Frontal cortex (tissue), 3 donors: ENCODE measurements at regions not wholly inside any gene's neighbourhood (a gene's known extent, or its start where the extent isn't known, plus 50 kb on each side); places are given as distances from the start of the nearest gene placed in this dataset.

Experiments
- DNase-seq, 2 donors: peaks; one replicate each; pipeline ENCODE4 v3.0.0; 2012; ENCODE audit warnings: low spot score in 2 of 2
- FAIRE-seq: peaks from 2 replicates; lab custom pipeline; 2012; peaks lifted over from hg19 to GRCh38; lab: Jason Lieb, UNC
- donor health status: control.
- donor health status: control.
- donor health status: control.

DNA sequence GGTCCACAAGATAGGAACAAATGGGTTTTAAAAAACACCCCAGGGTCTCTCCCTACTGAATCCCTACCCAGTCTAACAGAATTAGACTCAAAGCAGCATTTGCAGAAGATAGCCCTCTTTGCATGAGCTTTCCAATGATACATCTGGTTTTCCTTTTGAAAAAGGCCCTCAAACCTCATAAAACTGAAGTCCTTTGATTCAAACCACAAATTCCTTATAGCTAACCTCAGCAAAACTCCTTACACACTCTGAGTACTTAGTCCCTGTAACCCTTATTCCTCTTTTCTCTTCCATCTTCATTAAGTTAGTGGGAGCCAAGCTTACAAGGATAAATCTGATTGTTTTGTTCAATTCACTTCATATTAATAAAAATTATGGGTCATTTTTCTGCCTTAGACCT is 90.5 kb upstream of the TNC start:
- FAIRE-seq, result no peak
- no peak for DNase-seq

DNA sequence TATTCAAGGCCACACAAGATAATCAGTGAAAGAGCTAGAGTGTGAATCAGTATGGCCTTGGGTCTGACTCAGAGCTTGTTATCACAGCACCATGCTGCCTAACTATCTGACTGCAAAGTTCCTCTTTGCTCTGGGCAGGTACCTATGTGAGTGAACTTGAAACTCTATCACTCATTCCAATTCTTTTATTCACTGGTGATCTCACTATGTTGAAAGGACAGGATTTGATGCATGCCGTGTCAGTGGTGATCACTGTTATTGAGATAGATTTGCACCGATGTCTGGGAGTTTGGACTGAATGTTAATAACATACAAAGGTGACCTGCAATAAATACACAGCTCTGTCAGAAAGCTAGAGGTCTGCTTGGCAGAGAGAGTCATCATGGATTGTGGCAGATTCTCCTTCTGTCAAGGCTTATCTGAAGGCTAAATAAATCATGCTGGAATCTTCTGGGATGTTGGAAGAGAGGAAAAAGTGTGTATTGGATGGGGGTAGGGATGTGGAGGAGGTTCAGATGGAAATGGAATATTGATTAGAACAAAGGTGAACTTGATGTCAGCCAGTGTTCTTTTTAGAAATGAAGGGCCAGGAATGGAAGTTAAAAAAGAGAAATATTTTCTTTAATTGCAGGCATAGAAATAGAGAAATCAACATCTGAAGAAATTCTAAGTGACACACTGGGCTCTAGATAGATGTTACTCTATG is 91.8 kb upstream of the TNC start:
- DNase-seq (no peak), FAIRE-seq (no peak)

GRCh38 chr9:115210699-115211098 is 92.7 kb upstream of the TNC start:
- DNase-seq (no peak), FAIRE-seq (no peak)

- FAIRE-seq (no peak), DNase-seq (no peak)
Observed at GRCh38 chr9:115211413-115212124, 93.6 kb upstream of the TNC start.

- DNase-seq (no peak), FAIRE-seq (no peak)
Observed at GRCh38 chr9:115212125-115212605, 94.2 kb upstream of the TNC start.

DNA sequence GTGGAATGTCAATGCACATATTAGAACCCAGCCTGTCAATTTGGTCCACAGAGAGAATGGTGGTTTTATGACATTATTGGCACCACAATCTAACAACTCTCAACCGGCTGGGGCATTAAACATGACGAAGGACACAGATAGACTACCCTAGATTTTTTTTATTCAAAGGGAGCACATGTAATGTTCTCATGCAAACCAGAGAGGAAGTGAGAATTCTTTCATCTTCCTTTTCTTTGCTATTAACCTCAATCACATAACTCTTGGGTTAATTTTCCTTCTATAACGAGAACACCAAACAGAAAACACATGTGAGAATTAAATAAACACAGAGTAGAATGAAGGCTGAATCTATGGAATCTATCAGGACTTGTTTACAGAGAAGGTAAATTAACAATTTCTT is 94.9 kb upstream of the TNC start:
- DNase-seq, result no peak
- no peak for FAIRE-seq

GRCh38 chr9:115213818-115214334 is 95.9 kb upstream of the TNC start:
- no peak for FAIRE-seq
- DNase-seq, result peak in 1 of 2 donors; percentile 14

DNA sequence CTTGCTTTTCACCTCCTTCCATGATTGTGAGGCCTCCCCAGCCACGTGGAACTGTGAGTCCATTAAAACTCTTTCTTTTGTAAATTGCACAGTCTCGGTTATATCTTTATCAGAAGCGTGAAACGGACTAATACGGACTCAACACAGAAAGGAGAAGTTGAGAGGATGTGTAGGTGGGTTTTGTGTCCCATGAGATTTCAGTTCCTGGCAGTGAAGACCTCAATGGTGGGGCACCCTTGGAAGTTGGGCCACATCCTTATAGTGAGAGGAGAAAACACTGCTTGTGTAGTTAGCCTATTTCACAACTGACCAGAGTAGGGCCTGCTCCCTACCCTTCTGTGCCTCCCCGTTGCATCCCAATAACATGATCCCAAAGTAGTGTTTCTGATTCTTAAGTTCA is 98.9 kb upstream of the TNC start:
- FAIRE-seq (no peak), DNase-seq (no peak)

DNA sequence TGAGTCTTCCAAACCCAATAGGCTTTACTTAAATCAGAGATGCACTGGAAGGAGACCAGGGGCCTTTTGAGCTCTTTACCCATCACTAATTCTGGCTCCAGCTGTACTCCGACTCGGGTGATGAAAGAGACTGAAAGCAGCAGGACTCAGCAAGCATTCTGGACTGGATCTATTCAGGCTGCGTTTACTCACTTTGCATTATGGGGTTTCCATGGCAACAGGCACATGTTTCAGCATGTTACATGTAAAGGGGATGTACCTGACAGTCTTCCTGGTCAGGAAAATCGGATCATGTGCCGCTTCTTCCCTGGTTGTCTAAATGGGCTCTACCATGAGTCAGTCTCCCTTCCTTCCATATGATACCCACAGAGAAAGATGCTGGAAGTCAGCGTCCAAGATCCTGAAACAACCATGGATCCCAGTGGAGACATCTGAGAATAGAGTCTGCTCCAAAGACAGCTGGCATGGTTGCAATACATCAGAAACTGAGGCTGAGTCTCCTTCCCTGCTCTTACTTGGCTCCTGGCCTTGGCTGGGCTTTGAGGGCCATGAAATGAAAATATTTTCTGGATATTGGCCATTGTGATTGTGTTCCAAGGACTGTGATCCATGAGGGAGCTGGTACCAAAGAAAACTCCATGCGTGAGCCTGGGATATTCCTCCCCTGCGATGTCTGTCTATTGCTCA is 102.5 kb upstream of the TNC start:
- FAIRE-seq, result no peak
- DNase-seq, result no peak

DNA sequence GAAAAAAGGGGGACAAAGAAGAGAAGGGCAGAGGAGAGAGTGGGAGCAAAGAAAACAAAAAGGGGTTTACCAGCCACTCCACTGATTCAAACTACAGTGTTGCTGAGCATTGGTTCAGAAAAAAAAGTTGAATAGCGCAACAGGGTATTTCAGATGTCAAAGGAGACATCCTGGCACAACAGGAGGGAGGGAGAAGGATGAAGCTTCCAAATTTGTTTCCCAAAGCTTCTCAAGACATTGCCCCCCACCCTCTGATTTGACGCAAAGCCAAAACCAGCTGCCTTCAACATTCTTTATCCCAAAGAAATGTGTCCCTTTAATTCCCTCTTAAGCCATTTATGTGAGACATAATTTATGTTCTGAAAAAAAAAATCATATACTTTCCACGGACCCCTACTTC is 105.5 kb upstream of the TNC start:
- DNase-seq (no peak), FAIRE-seq (no peak)

DNA sequence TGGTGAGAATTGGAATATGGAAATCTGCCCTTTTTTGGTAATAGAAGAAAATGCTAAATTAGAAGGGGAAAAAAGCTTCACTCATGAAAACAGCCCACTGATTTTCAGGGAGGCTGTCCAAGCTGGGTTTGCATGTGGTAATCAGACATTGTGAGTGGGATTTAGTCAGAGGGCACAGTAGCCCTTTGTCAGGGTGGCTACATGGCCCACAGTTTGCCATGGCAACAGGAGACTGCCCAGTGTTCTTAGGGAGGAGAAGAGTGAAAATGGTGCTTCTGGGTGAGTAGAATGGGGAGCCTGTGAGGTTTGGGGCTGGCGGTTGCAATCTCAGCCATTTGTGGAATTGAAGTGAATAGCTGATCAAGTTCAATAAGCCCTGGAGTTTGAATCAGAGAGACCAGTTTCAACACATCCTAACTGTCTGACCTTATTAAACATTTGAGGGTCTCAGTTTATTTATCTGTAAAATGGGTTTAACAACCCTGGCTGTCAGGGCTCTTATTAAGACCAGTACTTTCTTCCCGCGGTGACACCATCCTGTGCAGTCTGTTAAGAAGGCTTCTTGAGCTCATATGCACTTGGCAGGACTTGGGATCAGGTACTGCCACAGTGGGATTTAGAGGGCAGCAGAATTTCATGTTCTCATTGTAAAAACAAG is 107.6 kb upstream of the TNC start:
- no peak for FAIRE-seq
- peak in 1 of 2 donors; percentile 9 for DNase-seq

GRCh38 chr9:115226152-115226551 is 108.2 kb upstream of the TNC start:
- FAIRE-seq, result no peak

DNA sequence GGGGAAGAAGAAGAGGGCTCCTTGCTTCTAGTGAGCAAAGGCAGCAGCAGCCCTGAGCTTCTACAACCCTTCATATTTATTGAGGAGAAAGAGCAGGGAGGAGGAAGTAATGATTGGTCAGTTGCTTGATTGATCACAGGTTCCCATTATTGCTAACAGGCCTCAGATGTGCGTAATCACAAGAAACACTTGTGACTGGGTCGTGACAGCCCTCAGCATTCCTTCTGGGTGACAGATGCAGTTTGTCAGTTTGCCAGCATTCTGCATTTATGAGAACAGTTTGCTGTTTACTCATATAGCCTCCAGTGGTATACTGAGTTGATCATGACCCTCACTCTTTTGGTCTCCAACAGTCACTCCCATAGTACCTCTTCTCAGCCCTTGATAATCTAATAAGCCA is 111.5 kb upstream of the TNC start:
- DNase-seq (no peak), FAIRE-seq (no peak)

More at GRCh38 chr9:115226152-115226551, 108.2 kb upstream of the TNC start:
- no peak for DNase-seq

DNA sequence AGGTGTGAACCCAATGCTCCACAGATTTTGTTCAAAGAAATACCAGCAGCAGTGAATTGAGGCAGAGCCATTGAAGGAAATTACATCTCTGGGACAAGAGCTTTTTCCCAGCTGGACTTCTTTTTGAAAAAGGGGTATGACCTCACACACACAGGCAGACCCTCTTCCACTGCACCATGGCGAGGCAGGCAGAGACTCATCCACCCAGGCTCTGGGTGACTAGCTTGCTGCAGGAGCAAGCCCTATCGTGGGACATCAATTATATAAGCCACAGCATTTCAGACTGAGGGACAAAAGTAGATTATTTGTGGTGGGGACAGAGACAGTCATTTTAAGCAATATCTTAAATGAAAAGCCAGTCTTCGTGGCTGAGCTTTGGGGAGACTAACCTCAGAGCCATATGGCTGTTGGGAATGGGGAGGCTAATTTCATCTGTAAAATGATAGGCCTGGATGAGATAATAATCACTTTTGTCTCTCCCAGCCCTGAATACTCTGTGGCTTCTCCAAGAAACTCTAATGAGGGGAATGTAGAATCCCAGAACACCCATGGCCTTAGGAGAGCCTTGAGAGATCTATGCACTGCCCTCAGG is 113.1 kb upstream of the TNC start:
- no peak for DNase-seq
- no peak for FAIRE-seq

GRCh38 chr9:115232181-115232774 is 114.3 kb upstream of the TNC start:
- DNase-seq (no peak), FAIRE-seq (no peak)

GRCh38 chr9:115234094-115234493 is 116.1 kb upstream of the TNC start:
- no peak for DNase-seq

DNA sequence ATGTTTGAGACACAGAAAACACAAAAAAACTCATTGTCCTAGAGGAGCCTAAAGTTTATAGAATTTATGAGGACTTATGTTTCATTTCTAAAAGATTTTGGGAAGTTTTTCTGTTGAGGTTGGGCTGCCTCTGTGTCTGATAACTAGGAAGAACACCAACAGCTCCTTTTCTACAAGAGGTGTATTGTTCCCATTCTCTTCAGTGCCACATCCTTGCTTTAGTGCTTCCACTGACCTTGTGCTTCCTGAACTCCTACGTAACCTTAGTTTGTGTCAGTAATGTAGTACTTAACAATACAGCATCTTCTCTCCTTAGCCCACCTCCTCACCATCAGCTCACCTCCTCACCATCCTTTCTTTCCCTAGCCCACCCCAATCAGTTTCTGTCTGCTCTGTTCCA is 117.3 kb upstream of the TNC start:
- FAIRE-seq (no peak), DNase-seq (no peak)

More at GRCh38 chr9:115234094-115234493, 116.1 kb upstream of the TNC start:
- FAIRE-seq, result no peak

- no peak for FAIRE-seq
- no peak for DNase-seq
Observed at GRCh38 chr9:115237385-115237998, 119.5 kb upstream of the TNC start.

- DNase-seq (no peak), FAIRE-seq (no peak)
Observed at GRCh38 chr9:115240676-115241075, 122.7 kb upstream of the TNC start.
